Erythroblast (primary cell): ENCODE measurements at regions not wholly inside any gene's neighbourhood (a gene's known extent, or its start where the extent isn't known, plus 50 kb on each side); places are given as distances from the start of the nearest gene placed in this dataset.
A peak's percentile ranks its signal among the peaks of the same experiment; 100 is the strongest.
"Not testable (repeated sequence)": the region's sequence is repeated elsewhere in the genome, so short reads cannot be mapped to it uniquely, and the experiment has no call there.

ENCODE experiments used
- DNase-seq, 2 experiments: peaks; one replicate each; lab custom pipeline; 2025; lab: John Stamatoyannopoulos, UW
- GATA1 ChIP-seq: IDR thresholded peaks from 2 replicates; pipeline ENCODE4 v1.6.1; 2011; ENCODE audit warnings: low read depth, mild to moderate bottlenecking, control low read depth, low read length, moderate library complexity
- POLR2A ChIP-seq: IDR thresholded peaks from 2 replicates; pipeline ENCODE4 v1.6.1; 2011; ENCODE audit warnings: mild to moderate bottlenecking, low read length

DNA sequence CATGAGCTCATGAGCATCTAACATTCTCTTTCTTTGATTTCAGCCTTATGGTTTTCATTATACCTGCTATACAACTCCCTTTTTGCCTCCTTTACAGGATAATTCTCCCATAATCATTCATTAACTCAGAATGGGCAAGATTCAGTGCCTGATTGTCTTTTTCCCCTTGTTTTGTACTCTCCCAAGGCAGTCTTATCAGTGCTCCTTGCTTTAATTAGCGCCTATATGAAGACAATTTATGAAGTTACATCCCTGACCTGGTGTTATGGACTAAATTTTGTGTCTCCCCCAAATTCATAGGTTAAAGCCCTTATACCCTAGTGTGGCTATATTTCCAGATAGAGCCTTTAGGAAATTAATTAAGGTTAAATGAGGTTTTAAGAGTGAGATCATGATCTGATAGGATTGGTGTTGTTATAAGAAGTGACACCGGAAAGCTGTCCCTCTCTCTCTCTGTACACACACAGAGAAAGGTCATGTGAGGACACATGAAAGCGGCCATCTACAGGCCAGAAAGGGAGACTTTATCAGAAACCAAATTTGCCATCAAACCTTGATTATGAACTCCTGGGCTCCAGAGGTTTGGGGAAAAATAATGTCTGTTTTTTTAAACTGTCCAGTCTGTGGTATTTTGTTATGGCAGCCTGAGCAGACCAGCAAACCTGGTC lies 185.8 kb upstream of the CHODL start:
- TF ChIP-seq GATA1 (no peak), POLR2A (no peak)
- no peak for DNase-seq

DNA sequence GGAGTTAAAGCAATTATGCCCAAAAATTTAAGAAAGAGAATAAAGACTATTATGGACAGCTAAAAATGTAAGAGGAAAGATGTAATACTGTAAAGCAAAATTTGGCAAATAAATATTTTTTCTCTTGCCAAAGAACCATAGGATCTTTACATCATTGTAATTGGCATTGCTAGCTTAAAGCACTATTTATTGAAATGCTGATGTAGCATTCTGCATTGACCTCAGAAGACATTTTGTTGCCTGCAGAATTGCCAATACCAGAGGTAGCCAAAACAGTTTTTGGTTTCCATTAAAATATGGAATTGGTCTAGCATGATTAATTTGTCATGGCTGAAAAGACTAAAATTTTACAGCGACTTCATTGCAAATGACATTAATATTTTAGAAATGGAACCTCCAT lies 191.5 kb upstream of the CHODL start:
- DNase-seq = no peak
- TF ChIP-seq GATA1 (no peak), POLR2A (no peak)

DNA sequence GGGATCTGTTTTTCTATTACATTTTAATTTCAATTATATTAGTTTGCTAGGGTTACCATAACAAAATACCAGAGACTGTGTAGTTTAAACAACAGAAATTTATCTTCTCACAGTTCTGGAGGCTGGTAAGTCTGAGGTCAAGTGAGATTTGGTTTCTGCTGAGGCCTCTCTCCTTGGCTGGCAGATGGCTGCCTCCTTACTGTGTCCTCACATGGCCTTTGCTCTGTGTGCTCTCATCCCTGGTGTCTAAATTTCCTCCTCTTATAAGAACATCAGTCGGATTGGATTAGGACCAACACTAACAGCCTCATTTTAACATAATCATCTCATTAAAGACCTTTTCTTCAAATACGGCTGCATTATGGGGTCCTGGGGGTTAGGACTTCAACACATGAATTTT lies 195.2 kb upstream of the CHODL start:
- TF ChIP-seq GATA1 (no peak), POLR2A (no peak)
- DNase-seq = no peak

DNA sequence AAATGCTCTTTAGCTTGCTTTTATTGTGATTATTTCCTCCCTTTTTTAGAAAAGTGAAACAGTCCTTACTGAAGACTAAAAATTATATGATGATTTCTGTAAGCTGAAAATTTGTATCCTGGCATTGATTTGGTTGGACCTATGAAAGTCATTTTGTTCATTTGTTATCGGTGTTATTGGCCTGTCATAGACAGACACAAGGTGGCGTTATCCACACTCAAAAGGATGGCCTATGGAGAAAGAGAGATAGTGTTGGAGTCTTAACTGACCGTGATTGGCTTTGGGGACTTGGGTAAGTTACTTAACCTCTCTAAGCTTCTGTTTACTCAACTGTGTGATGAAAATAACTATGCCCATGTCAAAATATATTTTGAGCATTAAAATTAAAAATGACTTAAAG lies 203.6 kb upstream of the CHODL start:
- DNase-seq = peak; percentile 20 to 21
- no peak for TF ChIP-seq GATA1
- TF ChIP-seq POLR2A = no peak

DNA sequence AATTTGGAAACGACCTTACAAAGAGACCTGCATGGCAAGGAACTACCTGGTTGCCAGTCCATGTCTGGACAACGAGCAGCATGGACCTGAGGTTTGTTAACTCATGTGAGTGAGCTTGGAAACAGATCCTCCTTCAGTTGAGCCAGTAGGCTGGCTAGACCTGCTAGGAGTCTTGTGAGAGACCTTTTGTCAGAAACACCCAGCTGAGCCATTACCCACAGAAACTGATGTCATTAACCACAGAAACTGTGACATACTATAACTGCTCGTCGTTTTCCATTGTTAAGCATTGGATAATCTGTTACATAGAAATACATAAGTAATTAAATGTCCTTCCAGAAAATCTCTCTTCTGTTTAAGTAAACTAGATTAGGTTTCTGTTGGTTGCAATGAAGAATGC lies 211.1 kb upstream of the C21orf91 start:
- no peak for DNase-seq
- TF ChIP-seq POLR2A = no peak
- no peak for TF ChIP-seq GATA1

DNA sequence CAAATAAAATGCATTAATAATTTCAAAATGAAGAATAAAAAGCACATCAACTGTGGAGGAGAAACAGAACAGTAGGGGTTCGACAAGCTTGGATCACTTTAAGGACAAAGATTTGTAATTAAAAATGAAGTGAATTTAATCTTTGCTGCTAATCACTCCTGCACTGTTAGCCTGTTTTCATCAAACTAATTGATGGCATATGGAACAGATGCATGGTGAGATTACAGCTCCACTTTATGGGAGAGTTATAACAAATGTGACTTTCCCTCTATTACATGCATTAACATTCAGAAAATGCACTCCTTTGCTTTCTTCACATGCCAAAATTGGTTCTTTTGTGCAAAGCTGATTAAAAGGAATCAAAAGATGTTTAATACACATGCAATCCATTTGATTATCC lies 207.2 kb upstream of the C21orf91 start:
- TF ChIP-seq GATA1 (no peak), POLR2A (no peak)
- no peak for DNase-seq

DNA sequence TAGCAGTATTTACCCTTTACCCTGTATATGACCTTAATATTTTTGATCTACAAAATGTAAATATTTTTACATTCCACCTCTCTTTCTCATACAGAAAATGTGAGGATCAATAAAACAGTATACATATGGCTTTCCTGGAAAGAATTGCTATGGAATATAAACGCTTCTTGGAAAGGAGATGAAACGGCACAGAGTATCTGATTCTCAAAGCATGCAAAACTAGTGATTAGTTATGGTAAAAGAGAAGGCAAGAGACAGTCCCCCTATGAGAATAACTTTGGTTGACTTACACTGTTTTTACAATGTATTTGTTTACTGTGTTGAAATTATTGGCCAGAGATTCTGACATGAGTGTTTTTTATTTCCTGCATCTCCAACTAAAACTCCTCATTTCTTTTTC lies 204.6 kb upstream of the C21orf91 start:
- DNase-seq = no peak
- no peak for TF ChIP-seq POLR2A
- TF ChIP-seq GATA1 = no peak

DNA sequence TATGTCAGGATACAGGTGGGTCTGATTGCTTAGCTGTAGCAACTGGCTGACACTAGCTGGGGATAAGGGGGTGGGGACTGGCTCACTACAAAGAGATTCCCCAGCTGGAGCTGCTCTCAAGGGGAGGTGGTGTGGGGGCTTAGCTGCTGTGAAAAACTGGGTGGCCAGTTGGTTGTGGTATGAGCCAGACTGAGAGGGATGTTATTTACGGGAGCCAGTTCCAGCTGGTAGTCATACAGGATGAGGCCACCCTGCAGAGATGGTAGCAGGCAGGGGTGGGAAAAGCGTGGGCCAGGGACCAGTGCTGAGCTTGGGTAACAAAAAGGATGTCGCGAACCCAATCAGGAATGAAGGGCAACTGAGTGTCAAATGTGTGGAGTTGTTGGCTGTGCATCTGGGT lies 204.0 kb upstream of the C21orf91 start:
- no peak for DNase-seq
- no peak for TF ChIP-seq POLR2A
- no peak for TF ChIP-seq GATA1

DNA sequence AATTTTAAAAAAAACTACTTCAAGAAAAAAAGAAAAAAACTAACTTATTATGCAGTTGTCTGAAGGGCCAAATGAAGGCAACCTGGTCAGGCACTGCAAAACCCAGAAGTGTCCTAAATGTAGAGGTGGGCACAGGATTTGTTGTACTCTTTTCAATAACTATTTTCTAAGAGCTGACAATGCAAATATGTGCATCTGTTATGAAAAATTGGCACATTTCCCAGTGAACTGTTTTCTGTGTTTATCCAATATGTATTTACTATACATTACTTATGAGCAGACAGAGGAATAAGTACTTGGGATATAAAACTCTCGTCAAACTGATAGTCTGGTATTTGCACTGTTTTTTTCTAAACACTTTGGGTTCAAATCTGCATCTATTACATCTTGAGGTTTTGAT lies 188.0 kb upstream of the C21orf91 start:
- no peak for DNase-seq
- TF ChIP-seq GATA1 = no peak
- TF ChIP-seq POLR2A = no peak

DNA sequence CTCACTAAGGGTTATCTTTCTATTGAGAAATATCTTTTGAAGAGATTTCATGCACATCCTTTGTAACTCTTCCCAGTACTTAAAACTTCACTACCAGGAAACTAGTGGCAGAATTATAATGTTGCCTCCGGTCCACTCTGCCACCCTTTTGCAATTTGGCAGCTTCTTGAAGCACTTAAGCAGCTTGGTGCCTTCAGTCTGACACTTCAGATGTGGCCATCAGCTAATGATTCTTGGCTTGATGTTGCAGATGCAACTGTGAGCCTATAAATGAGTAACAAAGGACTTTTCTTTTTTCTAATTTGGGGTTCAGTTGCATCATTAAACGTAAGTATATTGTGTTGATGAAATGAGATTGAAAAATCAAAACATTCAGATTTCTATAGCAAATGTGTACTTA lies 187.5 kb upstream of the C21orf91 start:
- TF ChIP-seq POLR2A = no peak
- no peak for TF ChIP-seq GATA1
- no peak for DNase-seq

DNA sequence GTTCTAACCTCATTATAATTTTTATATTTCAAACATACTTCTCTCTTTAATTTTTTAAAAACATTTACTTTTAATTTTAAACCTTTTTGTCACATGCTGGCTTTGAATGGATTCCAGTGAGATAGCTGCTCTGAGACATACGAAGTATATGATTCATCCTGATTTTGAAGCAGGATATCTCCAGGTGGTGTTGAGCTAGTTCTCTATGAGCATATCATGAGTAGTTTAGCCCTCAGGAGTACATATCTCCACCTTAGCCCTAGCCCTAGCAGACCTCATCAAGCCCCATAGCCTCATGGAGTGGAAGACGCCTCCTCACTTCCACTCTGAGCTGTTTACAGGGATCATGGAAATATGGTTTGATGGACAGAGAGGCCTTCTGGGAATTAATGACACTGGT lies 183.2 kb upstream of the C21orf91 start:
- no peak for TF ChIP-seq POLR2A
- no peak for TF ChIP-seq GATA1

DNA sequence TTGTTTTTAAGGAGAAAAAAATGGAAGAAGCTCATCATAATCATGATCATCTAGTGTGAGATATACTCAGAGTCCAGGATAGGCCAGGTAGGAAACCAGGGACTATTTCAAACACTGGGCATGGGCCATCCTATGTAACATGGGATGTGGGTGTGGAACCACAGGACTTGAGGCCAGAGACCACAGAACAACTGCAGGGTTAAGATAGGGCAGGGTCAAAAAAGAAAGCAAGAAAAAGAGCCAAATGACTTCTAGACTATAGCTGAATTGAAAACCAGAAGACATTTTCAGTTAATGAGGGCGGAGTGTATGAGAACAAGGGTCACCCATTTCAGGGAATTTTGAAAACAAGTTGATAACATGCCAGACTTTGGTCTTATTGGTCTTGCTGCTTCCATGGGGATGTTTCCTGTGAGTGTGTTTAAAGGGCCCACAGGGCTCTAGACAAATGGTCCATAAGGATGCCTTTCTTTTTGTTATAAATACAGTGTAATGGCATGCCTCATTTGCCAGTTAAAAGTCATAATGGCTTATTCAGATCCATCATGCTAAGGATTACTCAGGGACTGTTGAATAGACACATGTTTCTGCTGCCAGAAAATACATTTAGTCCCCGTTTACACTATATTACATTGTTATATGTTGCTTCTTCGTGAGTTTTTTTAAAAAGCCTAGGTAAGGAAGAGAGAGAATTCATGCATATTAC lies 182.0 kb upstream of the C21orf91 start:
- no peak for TF ChIP-seq POLR2A
- no peak for TF ChIP-seq GATA1
- peak in 1 of 2 experiments; percentile 27 for DNase-seq

More for the DNA sequence above, 183.2 kb upstream of the C21orf91 start:
- no peak for DNase-seq

DNA sequence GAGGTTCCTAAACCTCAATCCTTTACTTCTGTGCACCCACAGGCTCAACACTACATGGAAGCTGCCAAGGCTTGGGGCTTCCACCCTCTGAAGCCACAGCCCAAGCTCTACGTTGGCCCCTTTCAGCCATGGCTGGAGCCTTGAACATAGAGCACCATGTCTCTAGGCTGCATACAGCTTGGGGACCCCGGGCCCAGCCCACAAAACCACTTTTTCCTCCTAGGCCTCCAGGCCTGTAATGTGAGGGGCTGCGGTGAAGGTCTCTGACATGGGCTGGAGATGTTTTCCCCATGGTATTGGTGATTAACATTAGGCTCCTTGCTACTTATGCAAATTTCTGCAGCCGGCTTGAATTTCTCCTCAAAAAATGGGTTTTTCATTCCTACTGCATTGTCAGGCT lies 179.4 kb upstream of the C21orf91 start:
- not testable (repeated sequence) for DNase-seq

DNA sequence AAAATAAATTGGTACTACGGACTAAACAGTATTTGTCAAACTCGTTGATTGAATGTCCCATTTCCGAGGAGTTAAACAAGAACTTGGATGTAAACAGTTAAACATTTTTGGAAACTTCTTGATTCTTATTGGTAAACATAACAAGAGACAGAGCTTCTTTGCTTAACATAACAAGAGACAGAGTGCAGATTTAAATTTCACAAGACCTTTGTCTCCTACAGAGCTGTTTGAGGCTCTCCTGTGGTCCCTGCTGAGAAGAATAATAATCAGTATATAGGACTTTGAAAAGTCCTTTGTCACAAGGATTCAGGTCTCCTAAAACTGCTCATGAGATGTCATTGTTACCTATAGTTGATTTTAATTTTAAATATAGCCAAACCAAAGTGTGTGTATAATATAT lies 170.6 kb upstream of the C21orf91 start:
- DNase-seq = no peak
- TF ChIP-seq GATA1 (no peak), POLR2A (no peak)

DNA sequence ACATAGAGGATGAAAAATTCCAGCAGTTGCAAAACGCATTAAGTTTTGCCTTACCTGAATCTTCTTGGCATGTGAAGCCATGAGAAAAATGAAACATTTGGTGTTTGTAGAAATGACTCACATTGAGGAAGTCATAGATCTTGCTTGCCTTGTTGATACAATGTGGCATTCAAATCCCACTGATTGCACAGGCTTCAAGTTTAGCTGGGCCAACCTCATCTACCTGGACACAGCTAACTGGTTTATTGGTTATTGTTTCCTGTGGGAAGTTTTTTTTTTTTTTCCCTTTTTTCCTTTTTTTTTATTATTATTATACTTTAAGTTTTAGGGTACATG lies 168.9 kb upstream of the C21orf91 start:
- TF ChIP-seq GATA1 (no peak), POLR2A (no peak)

More for the DNA sequence above, 168.9 kb upstream of the C21orf91 start:
- no peak for DNase-seq
